HepG2 (cell line): ENCODE measurements at regions not wholly inside any gene's neighbourhood (a gene's known extent, or its start where the extent isn't known, plus 50 kb on each side); places are given as distances from the start of the nearest gene placed in this dataset.

ENCODE experiments used
- ATAC-seq: fragments of 200-7000 bp; cut with Tn5 transposase; 3 replicates; pipeline ENCODE4 v1.9.1; 2020; ENCODE audit warnings: mild to moderate bottlenecking, moderate library complexity
- BruUV-seq: library from RNA; stranded (reverse); fragments of 400-500 nt; replicated peaks from 2 replicates; lab custom pipeline; 2021; lab: Mats Ljungman, UMichigan
- CTCF ChIA-PET: fragments of 300-600 bp; formaldehyde crosslinking; extraction: SDS; loops from one replicate; lab custom pipeline; 2021; ENCODE audit warnings: low total read pairs, inconsistent platforms, low intra/inter-chr PET ratio; lab: Yijun Ruan, JAX
- POLR2A ChIA-PET: fragments of 350-600 bp; sonication (Branson Sonifier 250); formaldehyde crosslinking; loops from one replicate; lab custom pipeline; 2020; ENCODE audit warnings: antibody characterized with exemption, inconsistent platforms; lab: Yijun Ruan, JAX
- DNase-seq: peaks from one replicate; pipeline ENCODE4 v3.0.0-alpha.2; 2015; ENCODE audit warnings: low spot score
- FAIRE-seq: peaks from 3 replicates; lab custom pipeline; 2011; peaks lifted over from hg19 to GRCh38; lab: Jason Lieb, UNC
- H2AFZ ChIP-seq: one replicate; pipeline ENCODE4 v1.6.1; 2011; ENCODE audit warnings: low read length, inconsistent platforms
- H3K27ac ChIP-seq: fragments of 300-600 bp; 3 replicates; pipeline ENCODE4 v1.8.0; 2011; ENCODE audit warnings: mixed run types, mild to moderate bottlenecking, mixed read lengths, low read length, inconsistent platforms; ENCODE audit not compliant: insufficient read depth; ENCODE audit errors: extremely low read length
- H3K27me3 ChIP-seq, 2 experiments: fragments of 200-600 bp in 1 of 2; 2 replicates in 1 of 2; 3 replicates in 1 of 2; pipeline versions ENCODE4 v1.6.0 to v1.8.0; 2011; ENCODE audit warnings: low read length in 2 of 2, mild to moderate bottlenecking in 2 of 2, moderate library complexity in 2 of 2, inconsistent platforms in 1 of 2; ENCODE audit not compliant: insufficient read depth in 2 of 2, control insufficient read depth in 1 of 2
- H3K36me3 ChIP-seq, 2 experiments: fragments of 200-600 bp in 1 of 2; replicated peaks in 1 of 2; 2 replicates in 1 of 2; 3 replicates in 1 of 2; pipeline versions ENCODE4 v1.5.1 to v1.8.0; 2011; ENCODE audit warnings: low read length in 2 of 2, inconsistent platforms in 1 of 2; ENCODE audit not compliant: insufficient read depth in 2 of 2, control insufficient read depth in 1 of 2
- H3K4me1 ChIP-seq: 2 replicates; pipeline ENCODE4 v1.5.1; 2012; ENCODE audit warnings: low read length, inconsistent platforms; ENCODE audit not compliant: insufficient read depth
- H3K4me2 ChIP-seq: 2 replicates; pipeline ENCODE4 v1.6.0; 2011; ENCODE audit warnings: low read depth, low read length, inconsistent platforms
- H3K4me3 ChIP-seq, 3 experiments: fragments of 200-600 bp in 1 of 3; sonication (generic), shearing (Covaris generic) in 1 of 3; replicated peaks in 1 of 3; 2 replicates each; pipeline ENCODE4 v1.5.1; 2011 to 2016; ENCODE audit warnings: low read length in 3 of 3, inconsistent platforms in 2 of 3, low read depth in 2 of 3, mild to moderate bottlenecking in 2 of 3, control low read depth in 1 of 3, mixed read lengths in 1 of 3; ENCODE audit not compliant: insufficient read depth in 1 of 3
- H3K79me2 ChIP-seq: one replicate; pipeline ENCODE4 v1.6.1; 2011; ENCODE audit warnings: low read length, inconsistent platforms; ENCODE audit not compliant: insufficient read depth
- H3K9ac ChIP-seq: 2 replicates; pipeline ENCODE4 v1.6.0; 2011; ENCODE audit warnings: mild to moderate bottlenecking, low read depth, low read length, inconsistent platforms; ENCODE audit not compliant: insufficient read depth
- H3K9me3 ChIP-seq: 2 replicates; pipeline ENCODE4 v1.5.1; 2012; ENCODE audit warnings: mild to moderate bottlenecking, low read length
- H4K20me1 ChIP-seq: 2 replicates; pipeline ENCODE4 v1.6.0; 2011; ENCODE audit warnings: inconsistent platforms, mild to moderate bottlenecking, low read length, moderate library complexity; ENCODE audit not compliant: insufficient read depth
- CCAR2 ChIP-seq: fragments of 200-400 bp; formaldehyde crosslinking; optimal IDR thresholded peaks from 2 replicates; pipeline ENCODE3; 2018; ENCODE audit warnings: low read depth, mild to moderate bottlenecking, low read length, moderate library complexity
- FOSL2 ChIP-seq: sonication (generic); formaldehyde crosslinking; IDR thresholded peaks from 2 replicates; pipeline ENCODE4 v1.4.0; 2020; ENCODE audit warnings: missing genetic modification reagents
- HIVEP1 ChIP-seq: sonication (generic); formaldehyde crosslinking; IDR thresholded peaks from 2 replicates; pipeline ENCODE4 v1.4.0; 2020; ENCODE audit warnings: mild to moderate bottlenecking, missing genetic modification reagents
- MEF2D ChIP-seq: sonication (generic); formaldehyde crosslinking; IDR thresholded peaks from 2 replicates; pipeline ENCODE4 v1.5.1; 2020; ENCODE audit warnings: mild to moderate bottlenecking, missing genetic modification reagents
- NONO ChIP-seq, 2 experiments: fragments of 450-650 bp in 1 of 2; sonication (generic) in 1 of 2; formaldehyde crosslinking in 1 of 2; IDR thresholded peaks in 1 of 2; conservative IDR thresholded peaks in 1 of 2; 2 replicates each; pipeline versions ENCODE4 v1.6.1 to v1.8.0; 2017 to 2022; ENCODE audit warnings: mild to moderate bottlenecking in 1 of 2, missing genetic modification reagents in 1 of 2, moderate library complexity in 1 of 2
- POLR2AphosphoS2 ChIP-seq: IDR thresholded peaks from 2 replicates; pipeline ENCODE4 v1.6.1; 2011; ENCODE audit warnings: low read depth, low read length, improper control_type of control experiment
- RARA ChIP-seq: IDR thresholded peaks from 2 replicates; pipeline ENCODE4 v1.6.1; 2016; ENCODE audit warnings: missing genetic modification reagents, missing compliant biosample characterization
- RBM22 ChIP-seq: fragments of 200-400 bp; formaldehyde crosslinking; optimal IDR thresholded peaks from 2 replicates; pipeline ENCODE3; 2017; ENCODE audit warnings: mild to moderate bottlenecking, low read length, moderate library complexity
- RORA ChIP-seq: sonication (generic); formaldehyde crosslinking; IDR thresholded peaks from 2 replicates; pipeline ENCODE4 v1.5.0; 2020; ENCODE audit warnings: mild to moderate bottlenecking, missing genetic modification reagents, moderate library complexity
- SATB2 ChIP-seq: sonication (generic); formaldehyde crosslinking; IDR thresholded peaks from 2 replicates; pipeline ENCODE4 v1.5.0; 2020; ENCODE audit warnings: missing genetic modification reagents
- ZFX ChIP-seq: sonication (generic); formaldehyde crosslinking; IDR thresholded peaks from 2 replicates; pipeline ENCODE4 v1.4.0; 2020; ENCODE audit warnings: mild to moderate bottlenecking, low read depth, missing genetic modification reagents, moderate library complexity
- ZFY ChIP-seq: sonication (generic); formaldehyde crosslinking; IDR thresholded peaks from 2 replicates; pipeline ENCODE4 v1.4.0; 2020; ENCODE audit warnings: missing genetic modification reagents
- ZFYVE20 ChIP-seq: sonication (generic); formaldehyde crosslinking; IDR thresholded peaks from 2 replicates; pipeline ENCODE4 v1.8.0; 2023; ENCODE audit warnings: low read depth, mild to moderate bottlenecking, moderate library complexity, missing genetic modification reagents, borderline replicate concordance
- ZNF101 ChIP-seq: sonication (generic); formaldehyde crosslinking; IDR thresholded peaks from 2 replicates; pipeline ENCODE4 v1.4.0; 2020; ENCODE audit warnings: mild to moderate bottlenecking, low read depth, missing genetic modification reagents, borderline replicate concordance
- ZNF253 ChIP-seq: sonication (generic); formaldehyde crosslinking; IDR thresholded peaks from 2 replicates; pipeline ENCODE4 v1.8.0; 2022; ENCODE audit warnings: mild to moderate bottlenecking, missing genetic modification reagents, borderline replicate concordance
- ZNF260 ChIP-seq: sonication (generic); formaldehyde crosslinking; IDR thresholded peaks from 2 replicates; pipeline ENCODE4 v1.4.0; 2020; ENCODE audit warnings: missing genetic modification reagents, low read depth, mild to moderate bottlenecking, borderline replicate concordance
- ZNF737 ChIP-seq: sonication (generic); formaldehyde crosslinking; IDR thresholded peaks from 2 replicates; pipeline ENCODE4 v1.5.0; 2020; ENCODE audit warnings: missing genetic modification reagents, mild to moderate bottlenecking, borderline replicate concordance
- WGBS: methylation state at CpG from one replicate; pipeline ENCODE4 v1.1.6; 2017; ENCODE audit warnings: low lambda C conversion rate; 5-methylcytosine and 5-hydroxymethylcytosine counted together
- in situ Hi-C: cut with HindIII; loops from 2 replicates; pipeline ENCODE4 v1.10.0; 2017; ENCODE audit warnings: low pct_unique_long_range_greater_than_20kb; ENCODE audit not compliant: extremely low pct_ligation_motif_present
- intact Hi-C: fragments of 100-400 bp; cut with micrococcal nuclease; formaldehyde crosslinking; loops from one replicate; pipeline ENCODE4 v1.10.0; 2022; ENCODE audit not compliant: unreplicated experiment
- TF ChIP-seq, protein P1 (sequence below): sonication (generic); formaldehyde crosslinking; IDR thresholded peaks from 2 replicates; pipeline ENCODE4 v1.9.0; 2022; ENCODE audit warnings: missing genetic modification reagents, mild to moderate bottlenecking, borderline replicate concordance
- TF ChIP-seq, protein P2 (sequence below): sonication (generic); formaldehyde crosslinking; IDR thresholded peaks from 2 replicates; pipeline ENCODE4 v1.8.0; 2022; ENCODE audit warnings: mild to moderate bottlenecking, missing genetic modification reagents

DNA sequence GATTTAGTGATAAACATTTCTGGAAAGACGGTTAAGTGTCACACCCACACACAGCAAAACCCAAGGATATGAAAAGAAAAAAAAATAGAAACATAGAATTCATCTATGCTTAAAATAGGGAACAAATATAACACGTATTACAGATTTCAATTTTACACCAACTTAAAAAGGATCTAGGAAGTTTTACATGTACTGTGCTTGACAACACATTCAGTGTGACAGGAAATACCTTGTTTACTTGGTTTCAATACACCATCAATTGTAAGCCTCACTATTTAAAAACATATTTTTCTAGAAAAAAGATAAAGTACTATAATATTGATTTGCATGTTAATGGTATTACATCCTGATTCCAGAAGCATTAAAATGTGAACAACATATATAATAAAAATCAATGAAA lies 77.0 kb upstream of the SPRY1 start (continued):
- TF ChIP-seq, protein P1, sequence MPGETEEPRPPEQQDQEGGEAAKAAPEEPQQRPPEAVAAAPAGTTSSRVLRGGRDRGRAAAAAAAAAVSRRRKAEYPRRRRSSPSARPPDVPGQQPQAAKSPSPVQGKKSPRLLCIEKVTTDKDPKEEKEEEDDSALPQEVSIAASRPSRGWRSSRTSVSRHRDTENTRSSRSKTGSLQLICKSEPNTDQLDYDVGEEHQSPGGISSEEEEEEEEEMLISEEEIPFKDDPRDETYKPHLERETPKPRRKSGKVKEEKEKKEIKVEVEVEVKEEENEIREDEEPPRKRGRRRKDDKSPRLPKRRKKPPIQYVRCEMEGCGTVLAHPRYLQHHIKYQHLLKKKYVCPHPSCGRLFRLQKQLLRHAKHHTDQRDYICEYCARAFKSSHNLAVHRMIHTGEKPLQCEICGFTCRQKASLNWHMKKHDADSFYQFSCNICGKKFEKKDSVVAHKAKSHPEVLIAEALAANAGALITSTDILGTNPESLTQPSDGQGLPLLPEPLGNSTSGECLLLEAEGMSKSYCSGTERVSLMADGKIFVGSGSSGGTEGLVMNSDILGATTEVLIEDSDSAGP: no peak
- TF ChIP-seq ZNF737 (CRISPR knock-in tag) (no peak), HIVEP1 (CRISPR knock-in tag) (no peak), RORA (CRISPR knock-in tag) (no peak), RARA (CRISPR knock-in tag) (no peak)
- TF ChIP-seq, protein P2, sequence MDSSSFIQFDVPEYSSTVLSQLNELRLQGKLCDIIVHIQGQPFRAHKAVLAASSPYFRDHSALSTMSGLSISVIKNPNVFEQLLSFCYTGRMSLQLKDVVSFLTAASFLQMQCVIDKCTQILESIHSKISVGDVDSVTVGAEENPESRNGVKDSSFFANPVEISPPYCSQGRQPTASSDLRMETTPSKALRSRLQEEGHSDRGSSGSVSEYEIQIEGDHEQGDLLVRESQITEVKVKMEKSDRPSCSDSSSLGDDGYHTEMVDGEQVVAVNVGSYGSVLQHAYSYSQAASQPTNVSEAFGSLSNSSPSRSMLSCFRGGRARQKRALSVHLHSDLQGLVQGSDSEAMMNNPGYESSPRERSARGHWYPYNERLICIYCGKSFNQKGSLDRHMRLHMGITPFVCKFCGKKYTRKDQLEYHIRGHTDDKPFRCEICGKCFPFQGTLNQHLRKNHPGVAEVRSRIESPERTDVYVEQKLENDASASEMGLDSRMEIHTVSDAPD (CRISPR knock-in tag): no peak

DNA sequence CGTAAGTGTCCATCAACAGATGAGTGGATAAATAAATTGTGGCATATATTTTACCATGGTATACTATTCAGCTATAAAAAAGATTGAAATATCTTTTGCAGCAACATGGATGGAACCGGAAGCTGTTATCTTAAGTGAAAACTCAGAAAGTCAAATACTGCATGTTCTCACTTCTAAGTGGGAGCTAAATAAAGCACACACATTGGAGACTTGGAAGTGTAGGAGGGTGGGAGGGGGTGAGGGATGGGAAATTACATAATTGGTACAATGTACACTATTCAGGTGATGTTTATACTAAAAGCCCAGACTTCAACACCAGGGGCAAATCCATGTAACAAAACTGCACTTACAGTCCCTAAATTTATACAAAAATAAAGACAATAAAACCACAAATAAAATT lies 72.6 kb upstream of the SPRY1 start:
- ATAC-seq (no peak), FAIRE-seq (no peak)
- POLR2A ChIA-PET: no interaction called here
- Histone ChIP-seq H2AFZ (no peak overlapping the region), H4K20me1 (no peaks in the 10 kb centered on the region), H3K79me2 (no peaks in the 10 kb centered on the region)
- no peak for TF ChIP-seq ZNF253
- no peak for TF ChIP-seq ZFX (CRISPR knock-in tag)
- no peak for TF ChIP-seq RBM22
- TF ChIP-seq ZFYVE20: no peak
- TF ChIP-seq FOSL2 (CRISPR knock-in tag): no peak
- TF ChIP-seq CCAR2: no peak
- no peak for TF ChIP-seq ZNF101 (CRISPR knock-in tag)
- no peak for TF ChIP-seq POLR2AphosphoS2
- TF ChIP-seq SATB2: no peak
- TF ChIP-seq ZNF260: no peak
- TF ChIP-seq NONO (IDR thresholded peaks at IDR 0.05): no peak
- TF ChIP-seq NONO (CRISPR knock-in tag; conservative IDR thresholded peaks at IDR 0.05): no peak
- no peak for TF ChIP-seq MEF2D (CRISPR knock-in tag)
- no peak for TF ChIP-seq ZFY (CRISPR knock-in tag)
- TF ChIP-seq, all 625 proteins: peak for 0
- BruUV-seq: no TSS peak
- no peaks in the 10 kb centered on the region for H3K9me3 ChIP-seq
- WGBS: 73% methylated on average over 2 of the region's 2 CpGs
- H3K27ac ChIP-seq: no peak overlapping the region
- H3K4me1 ChIP-seq: no peaks in the 10 kb centered on the region
- intact Hi-C loops (no loop called here), in situ Hi-C loops (no loop called here)
- no peak overlapping the region for H3K4me3 ChIP-seq
- H3K27me3 ChIP-seq: no peaks in the 10 kb centered on the region
- H3K36me3 ChIP-seq: no peaks in the 10 kb centered on the region
- DNase-seq: no peak
- CTCF ChIA-PET: no interaction called here
- H3K9ac ChIP-seq: no peak overlapping the region
- H3K4me2 ChIP-seq: no peak overlapping the region
